HepG2 (cell line): ENCODE measurements at regions not wholly inside any gene's neighbourhood (a gene's known extent, or its start where the extent isn't known, plus 50 kb on each side); places are given as distances from the start of the nearest gene placed in this dataset.

Experiments
- ATAC-seq: fragments of 200-7000 bp; cut with Tn5 transposase; 3 replicates; pipeline ENCODE4 v1.9.1; 2020; ENCODE audit warnings: mild to moderate bottlenecking, moderate library complexity
- BruUV-seq: library from RNA; stranded (reverse); fragments of 400-500 nt; replicated peaks from 2 replicates; lab custom pipeline; 2021; lab: Mats Ljungman, UMichigan
- CTCF ChIA-PET: fragments of 300-600 bp; formaldehyde crosslinking; extraction: SDS; loops from one replicate; lab custom pipeline; 2021; ENCODE audit warnings: low total read pairs, inconsistent platforms, low intra/inter-chr PET ratio; lab: Yijun Ruan, JAX
- POLR2A ChIA-PET: fragments of 350-600 bp; sonication (Branson Sonifier 250); formaldehyde crosslinking; loops from one replicate; lab custom pipeline; 2020; ENCODE audit warnings: antibody characterized with exemption, inconsistent platforms; lab: Yijun Ruan, JAX
- DNase-seq: peaks from one replicate; pipeline ENCODE4 v3.0.0-alpha.2; 2015; ENCODE audit warnings: low spot score
- FAIRE-seq: peaks from 3 replicates; lab custom pipeline; 2011; peaks lifted over from hg19 to GRCh38; lab: Jason Lieb, UNC
- H2AFZ ChIP-seq: one replicate; pipeline ENCODE4 v1.6.1; 2011; ENCODE audit warnings: low read length, inconsistent platforms
- H3K27ac ChIP-seq: fragments of 300-600 bp; 3 replicates; pipeline ENCODE4 v1.8.0; 2011; ENCODE audit warnings: mixed run types, mild to moderate bottlenecking, mixed read lengths, low read length, inconsistent platforms; ENCODE audit not compliant: insufficient read depth; ENCODE audit errors: extremely low read length
- H3K27me3 ChIP-seq, 2 experiments: fragments of 200-600 bp in 1 of 2; 2 replicates in 1 of 2; 3 replicates in 1 of 2; pipeline versions ENCODE4 v1.6.0 to v1.8.0; 2011; ENCODE audit warnings: low read length in 2 of 2, mild to moderate bottlenecking in 2 of 2, moderate library complexity in 2 of 2, inconsistent platforms in 1 of 2; ENCODE audit not compliant: insufficient read depth in 2 of 2, control insufficient read depth in 1 of 2
- H3K36me3 ChIP-seq, 2 experiments: fragments of 200-600 bp in 1 of 2; replicated peaks in 1 of 2; 2 replicates in 1 of 2; 3 replicates in 1 of 2; pipeline versions ENCODE4 v1.5.1 to v1.8.0; 2011; ENCODE audit warnings: low read length in 2 of 2, inconsistent platforms in 1 of 2; ENCODE audit not compliant: insufficient read depth in 2 of 2, control insufficient read depth in 1 of 2
- H3K4me1 ChIP-seq: 2 replicates; pipeline ENCODE4 v1.5.1; 2012; ENCODE audit warnings: low read length, inconsistent platforms; ENCODE audit not compliant: insufficient read depth
- H3K4me2 ChIP-seq: 2 replicates; pipeline ENCODE4 v1.6.0; 2011; ENCODE audit warnings: low read depth, low read length, inconsistent platforms
- H3K4me3 ChIP-seq, 3 experiments: fragments of 200-600 bp in 1 of 3; sonication (generic), shearing (Covaris generic) in 1 of 3; replicated peaks in 1 of 3; 2 replicates each; pipeline ENCODE4 v1.5.1; 2011 to 2016; ENCODE audit warnings: low read length in 3 of 3, inconsistent platforms in 2 of 3, low read depth in 2 of 3, mild to moderate bottlenecking in 2 of 3, control low read depth in 1 of 3, mixed read lengths in 1 of 3; ENCODE audit not compliant: insufficient read depth in 1 of 3
- H3K79me2 ChIP-seq: one replicate; pipeline ENCODE4 v1.6.1; 2011; ENCODE audit warnings: low read length, inconsistent platforms; ENCODE audit not compliant: insufficient read depth
- H3K9ac ChIP-seq: 2 replicates; pipeline ENCODE4 v1.6.0; 2011; ENCODE audit warnings: mild to moderate bottlenecking, low read depth, low read length, inconsistent platforms; ENCODE audit not compliant: insufficient read depth
- H3K9me3 ChIP-seq: 2 replicates; pipeline ENCODE4 v1.5.1; 2012; ENCODE audit warnings: mild to moderate bottlenecking, low read length
- H4K20me1 ChIP-seq: 2 replicates; pipeline ENCODE4 v1.6.0; 2011; ENCODE audit warnings: inconsistent platforms, mild to moderate bottlenecking, low read length, moderate library complexity; ENCODE audit not compliant: insufficient read depth
- ATF2 ChIP-seq: sonication (generic); formaldehyde crosslinking; IDR thresholded peaks from 2 replicates; pipeline ENCODE4 v1.4.0; 2020; ENCODE audit warnings: missing genetic modification reagents
- ATRX ChIP-seq: sonication (generic); formaldehyde crosslinking; IDR thresholded peaks from 2 replicates; pipeline ENCODE4 v1.4.0; 2020; ENCODE audit warnings: missing genetic modification reagents, borderline replicate concordance
- KDM5A ChIP-seq: fragments of 200-600 bp; sonication (generic); IDR thresholded peaks from 2 replicates; pipeline ENCODE4 v1.7.0; 2018; ENCODE audit warnings: antibody characterized with exemption, mild to moderate bottlenecking, low read length, borderline replicate concordance
- NFIC ChIP-seq: IDR thresholded peaks from 2 replicates; pipeline ENCODE4 v1.6.1; 2012; ENCODE audit warnings: mild to moderate bottlenecking, low read length, inconsistent platforms
- RARA ChIP-seq: IDR thresholded peaks from 2 replicates; pipeline ENCODE4 v1.6.1; 2016; ENCODE audit warnings: missing genetic modification reagents, missing compliant biosample characterization
- SAP130 ChIP-seq: IDR thresholded peaks from 2 replicates; pipeline ENCODE4 v1.6.1; 2016; ENCODE audit warnings: low read depth
- TFE3 ChIP-seq: IDR thresholded peaks from 2 replicates; pipeline ENCODE4 v1.6.1; 2016
- TGIF2 ChIP-seq: IDR thresholded peaks from 2 replicates; pipeline ENCODE4 v1.6.1; 2016; ENCODE audit warnings: control low read depth, missing compliant biosample characterization
- ZMAT3 ChIP-seq: sonication (generic); formaldehyde crosslinking; conservative IDR thresholded peaks from 2 replicates; pipeline ENCODE4 v1.7.0; 2021; ENCODE audit warnings: missing genetic modification reagents
- ZMYM2 ChIP-seq: sonication (generic); formaldehyde crosslinking; IDR thresholded peaks from 2 replicates; pipeline ENCODE4 v1.8.0; 2022; ENCODE audit warnings: mild to moderate bottlenecking, missing genetic modification reagents
- ZNF234 ChIP-seq: sonication (generic); formaldehyde crosslinking; conservative IDR thresholded peaks from 2 replicates; pipeline ENCODE4 v1.5.1; 2020; ENCODE audit warnings: mild to moderate bottlenecking, missing genetic modification reagents
- ZNF337 ChIP-seq: sonication (generic); formaldehyde crosslinking; IDR thresholded peaks from 2 replicates; pipeline ENCODE4 v1.5.1; 2020; ENCODE audit warnings: missing genetic modification reagents, low read depth, mild to moderate bottlenecking, borderline replicate concordance
- ZNF746 ChIP-seq: sonication (generic); formaldehyde crosslinking; IDR thresholded peaks from 2 replicates; pipeline ENCODE4 v1.8.0; 2022; ENCODE audit warnings: mild to moderate bottlenecking, missing genetic modification reagents
- in situ Hi-C: cut with HindIII; loops from 2 replicates; pipeline ENCODE4 v1.10.0; 2017; ENCODE audit warnings: low pct_unique_long_range_greater_than_20kb; ENCODE audit not compliant: extremely low pct_ligation_motif_present
- intact Hi-C: fragments of 100-400 bp; cut with micrococcal nuclease; formaldehyde crosslinking; loops from one replicate; pipeline ENCODE4 v1.10.0; 2022; ENCODE audit not compliant: unreplicated experiment

GRCh38 chr5:114062932-114063867 lies 298.7 kb upstream of the KCNN2 start:
- BruUV-seq: no TSS peak
- H3K36me3 ChIP-seq: no peaks in the 10 kb centered on the region
- CTCF ChIA-PET: no interaction called here
- H3K79me2 ChIP-seq: no peaks in the 10 kb centered on the region
- H2AFZ ChIP-seq: no peak overlapping the region
- TF ChIP-seq TFE3 (CRISPR knock-in tag): no peak
- no peak for TF ChIP-seq ZNF337 (CRISPR knock-in tag)
- no peak for TF ChIP-seq SAP130 (CRISPR knock-in tag)
- no peak for TF ChIP-seq NFIC
- TF ChIP-seq ATF2 (CRISPR knock-in tag): no peak
- TF ChIP-seq ZMAT3: no peak
- no peak for TF ChIP-seq ZNF234 (CRISPR knock-in tag)
- no peak for TF ChIP-seq TGIF2 (CRISPR knock-in tag)
- TF ChIP-seq KDM5A: no peak
- TF ChIP-seq RARA (CRISPR knock-in tag): no peak
- TF ChIP-seq ATRX: no peak
- TF ChIP-seq ZMYM2 (CRISPR knock-in tag): no peak
- TF ChIP-seq ZNF746 (CRISPR knock-in tag): no peak
- H3K9me3 ChIP-seq: no peaks in the 10 kb centered on the region
- no peak for ATAC-seq
- FAIRE-seq: no peak
- no peaks in the 10 kb centered on the region for H3K27me3 ChIP-seq
- intact Hi-C loops (no loop called here), in situ Hi-C loops (no loop called here)
- no peak for DNase-seq
- H3K4me2 ChIP-seq: no peak overlapping the region
- no peaks in the 10 kb centered on the region for H4K20me1 ChIP-seq
- no peak overlapping the region for H3K27ac ChIP-seq
- POLR2A ChIA-PET: no interaction called here
- H3K9ac ChIP-seq: no peak overlapping the region
- H3K4me1 ChIP-seq: no peaks in the 10 kb centered on the region
- no peak overlapping the region for H3K4me3 ChIP-seq
